G401.6 (cell line): ENCODE measurements at regions not wholly inside any gene's neighbourhood (a gene's known extent, or its start where the extent isn't known, plus 50 kb on each side); places are given as distances from the start of the nearest gene placed in this dataset.

Source experiments
- FAIRE-seq: peaks from 2 replicates; lab custom pipeline; 2012; peaks lifted over from hg19 to GRCh38; lab: Jason Lieb, UNC

- no peak for FAIRE-seq
Measured at GRCh38 chr20:11624704-11625103, 293.0 kb upstream of the BTBD3 start.

GRCh38 chr20:11626551-11626950, 291.1 kb upstream of the BTBD3 start:
- no peak for FAIRE-seq

GRCh38 chr20:11642866-11643265, 274.8 kb upstream of the BTBD3 start:
- no peak for FAIRE-seq

GRCh38 chr20:11646359-11646758, 271.3 kb upstream of the BTBD3 start:
- no peak for FAIRE-seq

- no peak for FAIRE-seq
Measured at GRCh38 chr20:11650566-11650965, 267.1 kb upstream of the BTBD3 start.

GRCh38 chr20:11651138-11651537, 266.6 kb upstream of the BTBD3 start:
- no peak for FAIRE-seq

GRCh38 chr20:11651647-11652046, 266.0 kb upstream of the BTBD3 start:
- no peak for FAIRE-seq

- no peak for FAIRE-seq
Measured at GRCh38 chr20:11652128-11652527, 265.6 kb upstream of the BTBD3 start.

- FAIRE-seq: no peak
Measured at GRCh38 chr20:11654766-11655165, 262.9 kb upstream of the BTBD3 start.

- FAIRE-seq: no peak
Measured at GRCh38 chr20:11660673-11661072, 257.0 kb upstream of the BTBD3 start.

GRCh38 chr20:11671015-11671511, 246.6 kb upstream of the BTBD3 start:
- FAIRE-seq: no peak

GRCh38 chr20:11672959-11673358, 244.7 kb upstream of the BTBD3 start:
- FAIRE-seq: no peak

GRCh38 chr20:11675920-11676629, 241.6 kb upstream of the BTBD3 start:
- no peak for FAIRE-seq

GRCh38 chr20:11676630-11677287, 240.9 kb upstream of the BTBD3 start:
- no peak for FAIRE-seq

- no peak for FAIRE-seq
Measured at GRCh38 chr20:11677428-11677827, 240.3 kb upstream of the BTBD3 start.

GRCh38 chr20:11677836-11678235, 239.9 kb upstream of the BTBD3 start:
- FAIRE-seq: no peak

- no peak for FAIRE-seq
Measured at GRCh38 chr20:11682285-11682684, 235.4 kb upstream of the BTBD3 start.

GRCh38 chr20:11686195-11686594, 231.5 kb upstream of the BTBD3 start:
- FAIRE-seq: no peak

- no peak for FAIRE-seq
Measured at GRCh38 chr20:11686820-11687543, 230.7 kb upstream of the BTBD3 start.

GRCh38 chr20:11687546-11688292, 230.0 kb upstream of the BTBD3 start:
- FAIRE-seq: no peak

- no peak for FAIRE-seq
Measured at GRCh38 chr20:11689262-11689661, 228.4 kb upstream of the BTBD3 start.

GRCh38 chr20:11691766-11692165, 225.9 kb upstream of the BTBD3 start:
- FAIRE-seq: no peak

- FAIRE-seq: no peak
Measured at GRCh38 chr20:11692567-11692966, 225.1 kb upstream of the BTBD3 start.
